Neural cell (in vitro differentiated cells): ENCODE measurements at regions not wholly inside any gene's neighbourhood (a gene's known extent, or its start where the extent isn't known, plus 50 kb on each side); places are given as distances from the start of the nearest gene placed in this dataset.

Experiments used
- EP300 ChIP-seq: fragments of 450-650 bp; conservative IDR thresholded peaks from 2 replicates; pipeline ENCODE4 v1.6.1; 2014; ENCODE audit warnings: antibody characterized with exemption, mild to moderate bottlenecking, moderate library complexity; ENCODE audit not compliant: poor library complexity, severe bottlenecking
- EZH2 ChIP-seq: fragments of 200-600, 300-800 bp; shearing (Covaris generic), sonication (generic); IDR thresholded peaks from 2 replicates; pipeline ENCODE4 v1.6.1; 2014; ENCODE audit warnings: antibody characterized with exemption, low read length, borderline replicate concordance, mild to moderate bottlenecking; ENCODE audit not compliant: insufficient read depth, poor library complexity, severe bottlenecking
- MXI1 ChIP-seq: fragments of 450-650 bp; conservative IDR thresholded peaks from 2 replicates; pipeline ENCODE4 v1.6.1; 2014; ENCODE audit warnings: antibody characterized with exemption, mild to moderate bottlenecking; ENCODE audit not compliant: poor library complexity, severe bottlenecking
- POLR2AphosphoS5 ChIP-seq: IDR thresholded peaks from 2 replicates; pipeline ENCODE4 v1.6.1; 2012
- RAD21 ChIP-seq: fragments of 450-650 bp; conservative IDR thresholded peaks from 2 replicates; pipeline ENCODE4 v1.6.1; 2014; ENCODE audit warnings: antibody characterized with exemption, mild to moderate bottlenecking, moderate library complexity
- TF ChIP-seq, protein P1 (sequence below): fragments of 450-650 bp; IDR thresholded peaks from 2 replicates; pipeline ENCODE4 v1.5.1; 2014; ENCODE audit warnings: antibody characterized with exemption, mild to moderate bottlenecking, moderate library complexity; ENCODE audit not compliant: poor library complexity, severe bottlenecking
- TF ChIP-seq, protein P2 (sequence below): IDR thresholded peaks from 2 replicates; pipeline ENCODE4 v1.6.1; 2012; ENCODE audit warnings: borderline replicate concordance

DNA sequence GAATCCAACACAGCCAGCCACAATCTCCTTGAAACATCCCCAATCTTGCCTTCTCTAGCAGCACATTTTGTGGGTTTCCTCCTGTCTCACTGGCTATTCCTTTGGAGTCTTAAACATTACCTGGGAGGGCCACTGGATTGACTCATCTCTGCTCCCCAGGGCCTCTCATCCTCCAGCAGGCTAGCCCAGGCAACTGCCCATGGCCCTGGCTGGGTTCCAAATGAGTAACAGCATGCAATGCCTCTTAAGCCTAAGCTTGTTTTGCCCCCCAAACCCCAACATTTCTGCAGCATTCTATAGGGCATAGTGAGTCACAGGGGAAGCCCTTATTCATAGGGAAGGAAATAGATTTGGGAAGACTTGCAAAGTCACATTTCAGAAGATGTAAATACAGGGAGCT lies 204.9 kb downstream of the FOXA2 start:
- TF ChIP-seq, protein P1, sequence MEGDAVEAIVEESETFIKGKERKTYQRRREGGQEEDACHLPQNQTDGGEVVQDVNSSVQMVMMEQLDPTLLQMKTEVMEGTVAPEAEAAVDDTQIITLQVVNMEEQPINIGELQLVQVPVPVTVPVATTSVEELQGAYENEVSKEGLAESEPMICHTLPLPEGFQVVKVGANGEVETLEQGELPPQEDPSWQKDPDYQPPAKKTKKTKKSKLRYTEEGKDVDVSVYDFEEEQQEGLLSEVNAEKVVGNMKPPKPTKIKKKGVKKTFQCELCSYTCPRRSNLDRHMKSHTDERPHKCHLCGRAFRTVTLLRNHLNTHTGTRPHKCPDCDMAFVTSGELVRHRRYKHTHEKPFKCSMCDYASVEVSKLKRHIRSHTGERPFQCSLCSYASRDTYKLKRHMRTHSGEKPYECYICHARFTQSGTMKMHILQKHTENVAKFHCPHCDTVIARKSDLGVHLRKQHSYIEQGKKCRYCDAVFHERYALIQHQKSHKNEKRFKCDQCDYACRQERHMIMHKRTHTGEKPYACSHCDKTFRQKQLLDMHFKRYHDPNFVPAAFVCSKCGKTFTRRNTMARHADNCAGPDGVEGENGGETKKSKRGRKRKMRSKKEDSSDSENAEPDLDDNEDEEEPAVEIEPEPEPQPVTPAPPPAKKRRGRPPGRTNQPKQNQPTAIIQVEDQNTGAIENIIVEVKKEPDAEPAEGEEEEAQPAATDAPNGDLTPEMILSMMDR = no peak
- TF ChIP-seq, protein P2, sequence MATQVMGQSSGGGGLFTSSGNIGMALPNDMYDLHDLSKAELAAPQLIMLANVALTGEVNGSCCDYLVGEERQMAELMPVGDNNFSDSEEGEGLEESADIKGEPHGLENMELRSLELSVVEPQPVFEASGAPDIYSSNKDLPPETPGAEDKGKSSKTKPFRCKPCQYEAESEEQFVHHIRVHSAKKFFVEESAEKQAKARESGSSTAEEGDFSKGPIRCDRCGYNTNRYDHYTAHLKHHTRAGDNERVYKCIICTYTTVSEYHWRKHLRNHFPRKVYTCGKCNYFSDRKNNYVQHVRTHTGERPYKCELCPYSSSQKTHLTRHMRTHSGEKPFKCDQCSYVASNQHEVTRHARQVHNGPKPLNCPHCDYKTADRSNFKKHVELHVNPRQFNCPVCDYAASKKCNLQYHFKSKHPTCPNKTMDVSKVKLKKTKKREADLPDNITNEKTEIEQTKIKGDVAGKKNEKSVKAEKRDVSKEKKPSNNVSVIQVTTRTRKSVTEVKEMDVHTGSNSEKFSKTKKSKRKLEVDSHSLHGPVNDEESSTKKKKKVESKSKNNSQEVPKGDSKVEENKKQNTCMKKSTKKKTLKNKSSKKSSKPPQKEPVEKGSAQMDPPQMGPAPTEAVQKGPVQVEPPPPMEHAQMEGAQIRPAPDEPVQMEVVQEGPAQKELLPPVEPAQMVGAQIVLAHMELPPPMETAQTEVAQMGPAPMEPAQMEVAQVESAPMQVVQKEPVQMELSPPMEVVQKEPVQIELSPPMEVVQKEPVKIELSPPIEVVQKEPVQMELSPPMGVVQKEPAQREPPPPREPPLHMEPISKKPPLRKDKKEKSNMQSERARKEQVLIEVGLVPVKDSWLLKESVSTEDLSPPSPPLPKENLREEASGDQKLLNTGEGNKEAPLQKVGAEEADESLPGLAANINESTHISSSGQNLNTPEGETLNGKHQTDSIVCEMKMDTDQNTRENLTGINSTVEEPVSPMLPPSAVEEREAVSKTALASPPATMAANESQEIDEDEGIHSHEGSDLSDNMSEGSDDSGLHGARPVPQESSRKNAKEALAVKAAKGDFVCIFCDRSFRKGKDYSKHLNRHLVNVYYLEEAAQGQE = no peak
- TF ChIP-seq EZH2 (no peak), EP300 (no peak), POLR2AphosphoS5 (no peak), MXI1 (no peak), RAD21 (no peak)
